Neuronal stem cell (in vitro differentiated cells): ENCODE measurements at regions not wholly inside any gene's neighbourhood (a gene's known extent, or its start where the extent isn't known, plus 50 kb on each side); places are given as distances from the start of the nearest gene placed in this dataset.

Experiments used
- DNase-seq: peaks from one replicate; pipeline ENCODE4 v3.0.0-alpha.2; 2013; ENCODE audit warnings: low spot score
- H2AFZ ChIP-seq: one replicate; pipeline ENCODE4 v1.6.1; 2013; ENCODE audit warnings: mild to moderate bottlenecking, low read length, inconsistent platforms
- H2AK5ac ChIP-seq: 2 replicates; pipeline ENCODE4 v1.6.1; 2013; ENCODE audit warnings: low read depth, mild to moderate bottlenecking, inconsistent platforms, low read length, moderate library complexity, mixed read lengths
- H2BK120ac ChIP-seq: 2 replicates; pipeline ENCODE4 v1.6.1; 2013; ENCODE audit warnings: low read depth, mild to moderate bottlenecking, inconsistent platforms, low read length, moderate library complexity, mixed read lengths
- H2BK12ac ChIP-seq: one replicate; pipeline ENCODE4 v1.6.1; 2013; ENCODE audit warnings: low read length, inconsistent platforms
- H2BK15ac ChIP-seq: 2 replicates; pipeline ENCODE4 v1.6.1; 2013; ENCODE audit warnings: mild to moderate bottlenecking, low read length, inconsistent platforms, mixed read lengths
- H2BK5ac ChIP-seq: one replicate; pipeline ENCODE4 v1.6.1; 2013; ENCODE audit warnings: inconsistent platforms, mild to moderate bottlenecking, low read length, moderate library complexity
- H3K14ac ChIP-seq: one replicate; pipeline ENCODE4 v1.6.1; 2013; ENCODE audit warnings: low read length, inconsistent platforms
- H3K18ac ChIP-seq: 2 replicates; pipeline ENCODE4 v1.6.1; 2013; ENCODE audit warnings: low read length, inconsistent platforms
- H3K23ac ChIP-seq: 2 replicates; pipeline ENCODE4 v1.6.1; 2013; ENCODE audit warnings: low read depth, mild to moderate bottlenecking, mixed read lengths, low read length, inconsistent platforms; ENCODE audit not compliant: poor library complexity
- H3K27ac ChIP-seq: replicated peaks from 3 replicates; pipeline ENCODE4 v1.5.1; 2013; ENCODE audit warnings: low read length, inconsistent platforms
- H3K27me3 ChIP-seq, 3 experiments: 2 replicates each; pipeline ENCODE4 v1.6.1; 2013; ENCODE audit warnings: low read length in 3 of 3, mild to moderate bottlenecking in 2 of 3, inconsistent platforms in 1 of 3, low read depth in 1 of 3, mixed read lengths in 1 of 3, moderate library complexity in 1 of 3; ENCODE audit not compliant: control insufficient read depth in 3 of 3, insufficient read depth in 3 of 3
- H3K36me3 ChIP-seq, 2 donors: replicated peaks in 1 of 2; 2 replicates each; pipeline ENCODE4 v1.6.1; 2013; ENCODE audit warnings: low read length in 2 of 2; ENCODE audit not compliant: control insufficient read depth in 2 of 2, insufficient read depth in 2 of 2
- H3K4ac ChIP-seq: 2 replicates; pipeline ENCODE4 v1.6.1; 2013; ENCODE audit warnings: inconsistent platforms, mild to moderate bottlenecking, low read length, moderate library complexity
- H3K4me1 ChIP-seq, 2 donors: 1 replicate in 1 of 2; 2 replicates in 1 of 2; pipeline ENCODE4 v1.6.1; 2013; ENCODE audit warnings: low read length in 2 of 2, low read depth in 1 of 2; ENCODE audit not compliant: control insufficient read depth in 2 of 2, insufficient read depth in 1 of 2
- H3K4me2 ChIP-seq: one replicate; pipeline ENCODE4 v1.6.1; 2013; ENCODE audit warnings: mild to moderate bottlenecking, low read length, inconsistent platforms; ENCODE audit not compliant: insufficient read depth, poor library complexity, severe bottlenecking
- H3K4me3 ChIP-seq, 2 donors: 2 replicates each; pipeline ENCODE4 v1.5.1; 2013; ENCODE audit warnings: low read length in 2 of 2, mild to moderate bottlenecking in 2 of 2, inconsistent platforms in 1 of 2, moderate library complexity in 1 of 2
- H3K79me1 ChIP-seq: one replicate; pipeline ENCODE4 v1.6.1; 2013; ENCODE audit warnings: low read depth, mild to moderate bottlenecking, inconsistent platforms, low read length, moderate library complexity
- H3K9ac ChIP-seq: one replicate; pipeline ENCODE4 v1.6.1; 2013; ENCODE audit warnings: mild to moderate bottlenecking, low read depth, low read length, inconsistent platforms; ENCODE audit not compliant: poor library complexity
- H3K9me3 ChIP-seq, 2 donors: replicated peaks in 1 of 2; 2 replicates each; pipeline versions ENCODE3 to v1.6.1; 2013; ENCODE audit warnings: low read length in 2 of 2, mild to moderate bottlenecking in 2 of 2, inconsistent platforms in 1 of 2, low read depth in 1 of 2, mixed read lengths in 1 of 2, moderate library complexity in 1 of 2; ENCODE audit not compliant: control insufficient read depth in 2 of 2, insufficient read depth in 1 of 2
- H4K8ac ChIP-seq: one replicate; pipeline ENCODE4 v1.6.1; 2013; ENCODE audit warnings: low read depth, mild to moderate bottlenecking, inconsistent platforms, low read length, moderate library complexity
- H4K91ac ChIP-seq: one replicate; pipeline ENCODE4 v1.6.1; 2013; ENCODE audit warnings: low read length, low read depth, mild to moderate bottlenecking, inconsistent platforms; ENCODE audit not compliant: poor library complexity
- WGBS, 2 donors: extraction: QIAGEN DNeasy Blood & Tissue Kit; methylation state at CpG; one replicate each; pipeline ENCODE4 v1.1.7; 2013; ENCODE audit warnings: missing lambda C conversion rate in 2 of 2, mixed read lengths in 1 of 2; ENCODE audit not compliant: insufficient read length in 2 of 2, insufficient replicate concordance in 1 of 2; ENCODE audit errors: extremely low coverage in 2 of 2; 5-methylcytosine and 5-hydroxymethylcytosine counted together

GRCh38 chr18:55762424-55762823, 174.4 kb upstream of the TCF4 start:
- peaks cover 0 to 6% of the 10 kb centered on the region in 2 donors for H3K4me1 ChIP-seq
- no peak overlapping the region for H3K4me2 ChIP-seq
- no peak overlapping the region for H3K9ac ChIP-seq
- no peak overlapping the region for H2BK12ac ChIP-seq
- no peak overlapping the region for H4K91ac ChIP-seq
- no peak overlapping the region for H3K18ac ChIP-seq
- H2AFZ ChIP-seq: peak overlapping the region; percentile 10
- WGBS, 2 donors: no CpG with 5 or more reads among the region's 3 CpGs
- H2BK5ac ChIP-seq: no peak overlapping the region
- H3K27me3 ChIP-seq: no peaks in the 10 kb centered on the region
- no peak for DNase-seq
- H2BK15ac ChIP-seq: no peak overlapping the region
- no peaks in the 10 kb centered on the region for H3K79me1 ChIP-seq
- no peak overlapping the region for H3K27ac ChIP-seq
- H3K4ac ChIP-seq: no peak overlapping the region
- no peak overlapping the region for H3K14ac ChIP-seq
- no peak overlapping the region for H3K23ac ChIP-seq
- no peak overlapping the region for H3K4me3 ChIP-seq
- peaks cover 0 to 1% of the 10 kb centered on the region in 2 donors for H3K9me3 ChIP-seq
- H2AK5ac ChIP-seq: no peak overlapping the region
- H3K36me3 ChIP-seq: no peaks in the 10 kb centered on the region
- H4K8ac ChIP-seq: no peak overlapping the region
- no peak overlapping the region for H2BK120ac ChIP-seq

- H2BK5ac ChIP-seq: no peak overlapping the region
- WGBS, 2 donors: no CpG with 5 or more reads among the region's 4 CpGs
These were observed 165.8 kb upstream of the TCF4 start for GRCh38 chr18:55753643-55754263.

GRCh38 chr18:55751476-55751875, 163.5 kb upstream of the TCF4 start:
- no peak for DNase-seq
- H2BK15ac ChIP-seq: no peak overlapping the region
- no peak overlapping the region for H2AFZ ChIP-seq
- no peaks in the 10 kb centered on the region for H3K36me3 ChIP-seq
- no peak overlapping the region for H3K14ac ChIP-seq
- H3K27ac ChIP-seq: no peak overlapping the region
- H3K9ac ChIP-seq: no peak overlapping the region
- no peak overlapping the region for H2BK5ac ChIP-seq
- no peak overlapping the region for H2BK120ac ChIP-seq
- H3K4ac ChIP-seq: no peak overlapping the region
- H3K27me3 ChIP-seq: no peaks in the 10 kb centered on the region
- H2BK12ac ChIP-seq: no peak overlapping the region
- no peak overlapping the region for H3K23ac ChIP-seq
- H3K4me3 ChIP-seq: no peak overlapping the region
- no peaks in the 10 kb centered on the region for H3K79me1 ChIP-seq
- no peak overlapping the region for H4K91ac ChIP-seq
- no peak overlapping the region for H3K18ac ChIP-seq
- no peak overlapping the region for H4K8ac ChIP-seq
- H3K4me1 ChIP-seq: no peaks in the 10 kb centered on the region
- H3K9me3 ChIP-seq: no peaks in the 10 kb centered on the region
- H3K4me2 ChIP-seq: no peak overlapping the region
- no CpG with 5 or more reads among the region's 4 CpGs for WGBS, 2 donors
- H2AK5ac ChIP-seq: no peak overlapping the region

More at GRCh38 chr18:55753643-55754263, 165.8 kb upstream of the TCF4 start:
- no peak overlapping the region for H2BK120ac ChIP-seq
- H2BK15ac ChIP-seq: no peak overlapping the region
- no peak overlapping the region for H3K4me3 ChIP-seq
- no peaks in the 10 kb centered on the region for H3K36me3 ChIP-seq
- no peaks in the 10 kb centered on the region for H3K9me3 ChIP-seq
- H2BK12ac ChIP-seq: no peak overlapping the region
- H3K27me3 ChIP-seq: no peaks in the 10 kb centered on the region
- H3K27ac ChIP-seq: no peak overlapping the region
- H3K14ac ChIP-seq: no peak overlapping the region
- no peak overlapping the region for H2AFZ ChIP-seq
- H3K79me1 ChIP-seq: no peaks in the 10 kb centered on the region
- no peak overlapping the region for H2AK5ac ChIP-seq
- H3K4me1 ChIP-seq: no peaks in the 10 kb centered on the region
- H3K4ac ChIP-seq: no peak overlapping the region
- H3K4me2 ChIP-seq: no peak overlapping the region
- no peak overlapping the region for H3K9ac ChIP-seq
- no peak overlapping the region for H4K91ac ChIP-seq
- H4K8ac ChIP-seq: no peak overlapping the region
- DNase-seq: no peak
- H3K18ac ChIP-seq: no peak overlapping the region
- H3K23ac ChIP-seq: no peak overlapping the region

GRCh38 chr18:55748227-55748738, 160.3 kb upstream of the TCF4 start:
- Histone ChIP-seq H2BK12ac (no peak overlapping the region), H3K4ac (no peak overlapping the region), H2BK5ac (no peak overlapping the region), H3K4me3 (no peak overlapping the region), H3K36me3 (no peaks in the 10 kb centered on the region), H3K9ac (no peak overlapping the region), H3K9me3 (no peaks in the 10 kb centered on the region), H3K79me1 (no peaks in the 10 kb centered on the region), H2AFZ (no peak overlapping the region), H2BK120ac (no peak overlapping the region), H4K91ac (no peak overlapping the region), H4K8ac (no peak overlapping the region), H3K4me2 (no peak overlapping the region), H3K18ac (no peak overlapping the region), H2AK5ac (no peak overlapping the region), H3K14ac (no peak overlapping the region), H3K27ac (no peak overlapping the region), H3K27me3 (no peaks in the 10 kb centered on the region), H2BK15ac (no peak overlapping the region), H3K23ac (no peak overlapping the region), H3K4me1 (peaks cover 0 to 4% of the 10 kb centered on the region in 2 donors)
- no CpG with 5 or more reads among the region's 4 CpGs for WGBS, 2 donors
- no peak for DNase-seq
